GM12878 (cell line): ENCODE measurements at regions not wholly inside any gene's neighbourhood (a gene's known extent, or its start where the extent isn't known, plus 50 kb on each side); places are given as distances from the start of the nearest gene placed in this dataset.

Experiments
- ATAC-seq: fragments of 200-7000 bp; cut with Tn5 transposase; 3 replicates; pipeline ENCODE4 v1.9.1; 2020; ENCODE audit warnings: mild to moderate bottlenecking, moderate library complexity
- BruUV-seq: library from RNA; stranded (reverse); fragments of 400-500 nt; replicated peaks from 2 replicates; lab custom pipeline; 2021; lab: Mats Ljungman, UMichigan
- CTCF ChIA-PET: fragments of 300-600 bp; sonication (Branson Sonifier 250); formaldehyde crosslinking; extraction: SDS; loops from one replicate; lab custom pipeline; 2021; ENCODE audit warnings: inconsistent platforms; lab: Yijun Ruan, JAX
- POLR2A ChIA-PET: fragments of 350-600 bp; formaldehyde crosslinking; extraction: SDS; loops from one replicate; lab custom pipeline; 2021; ENCODE audit warnings: inconsistent platforms; lab: Charles Lee
- RAD21 ChIA-PET: fragments of 300-600 bp; sonication (Branson Sonifier 250); formaldehyde crosslinking; loops from one replicate; lab custom pipeline; 2023; ENCODE audit warnings: antibody characterized with exemption; ENCODE audit not compliant: unreplicated experiment; lab: Charles Lee
- SMC1A ChIA-PET: fragments of 300-600 bp; sonication (Branson Sonifier 250); formaldehyde crosslinking; loops from one replicate; lab custom pipeline; 2023; ENCODE audit not compliant: unreplicated experiment, uncharacterized antibody; lab: Charles Lee
- DNase-seq: peaks from one replicate; pipeline ENCODE4 v3.0.0-alpha.2; 2011; ENCODE audit warnings: low read depth, low spot score
- FAIRE-seq: peaks from 3 replicates; lab custom pipeline; 2011; peaks lifted over from hg19 to GRCh38; lab: Jason Lieb, UNC
- H2AFZ ChIP-seq: 2 replicates; pipeline ENCODE4 v1.6.0; 2011; ENCODE audit warnings: low read depth, low read length, control low read depth; ENCODE audit not compliant: control insufficient read depth
- H3K27ac ChIP-seq: 2 replicates; pipeline ENCODE4 v1.5.1; 2011; ENCODE audit warnings: control low read depth; ENCODE audit not compliant: control insufficient read depth, insufficient read depth
- H3K27me3 ChIP-seq, 2 experiments: replicated peaks in 1 of 2; 2 replicates each; pipeline versions ENCODE4 v1.6.0 to v1.6.1; 2011; ENCODE audit warnings: low read length in 1 of 2; ENCODE audit not compliant: control insufficient read depth in 2 of 2, insufficient read depth in 2 of 2
- H3K36me3 ChIP-seq, 2 experiments: 2 replicates each; pipeline ENCODE4 v1.5.1; 2011; ENCODE audit warnings: low read length in 1 of 2; ENCODE audit not compliant: control insufficient read depth in 2 of 2, insufficient read depth in 2 of 2
- H3K4me1 ChIP-seq: 2 replicates; pipeline ENCODE4 v1.6.1; 2011; ENCODE audit warnings: mild to moderate bottlenecking, low read length, moderate library complexity, mixed read lengths; ENCODE audit not compliant: control insufficient read depth, insufficient read depth
- H3K4me2 ChIP-seq: 2 replicates; pipeline ENCODE4 v1.6.0; 2011; ENCODE audit warnings: control low read depth; ENCODE audit not compliant: control insufficient read depth, insufficient read depth
- H3K4me3 ChIP-seq: fragments of 200-600 bp; sonication (generic); 2 replicates; pipeline ENCODE4 v1.5.1; 2016
- H3K79me2 ChIP-seq: 2 replicates; pipeline ENCODE4 v1.6.0; 2011; ENCODE audit warnings: low read length; ENCODE audit not compliant: control insufficient read depth, insufficient read depth
- H3K9ac ChIP-seq: 2 replicates; pipeline ENCODE4 v1.8.0; 2011; ENCODE audit warnings: low read length, control low read depth, mixed read lengths; ENCODE audit not compliant: control insufficient read depth, insufficient read depth
- H3K9me3 ChIP-seq: replicated peaks from 3 replicates; pipeline ENCODE4 v1.5.1; 2011; ENCODE audit warnings: mild to moderate bottlenecking, low read length; ENCODE audit not compliant: control insufficient read depth, insufficient read depth
- H4K20me1 ChIP-seq: 2 replicates; pipeline ENCODE4 v1.6.0; 2011; ENCODE audit not compliant: control insufficient read depth, insufficient read depth
- ASH2L ChIP-seq: fragments of 300-600, 200-600 bp; sonication (generic); IDR thresholded peaks from 2 replicates; pipeline ENCODE4 v1.6.1; 2017; ENCODE audit warnings: low read depth, mild to moderate bottlenecking, borderline replicate concordance
- BCL11A ChIP-seq: IDR thresholded peaks from 2 replicates; pipeline ENCODE4 v1.6.1; 2011; ENCODE audit warnings: low read depth, low read length
- CBFB ChIP-seq: IDR thresholded peaks from 2 replicates; pipeline ENCODE4 v1.6.1; 2016; ENCODE audit warnings: antibody characterized with exemption, low read depth
- CHD2 ChIP-seq: IDR thresholded peaks from 2 replicates; pipeline ENCODE4 v1.6.1; 2011; ENCODE audit warnings: low read depth, low read length, improper control_type of control experiment, borderline replicate concordance
- CHD4 ChIP-seq: fragments of 200-600 bp; sonication (generic); IDR thresholded peaks from 2 replicates; pipeline ENCODE4 v1.6.1; 2016; ENCODE audit warnings: mild to moderate bottlenecking
- E2F8 ChIP-seq: fragments of 450-650 bp; IDR thresholded peaks from 2 replicates; pipeline ENCODE4 v1.6.1; 2018; ENCODE audit warnings: mild to moderate bottlenecking, low read depth, moderate library complexity; ENCODE audit not compliant: partially characterized antibody
- FOS ChIP-seq: IDR thresholded peaks from 3 replicates; pipeline ENCODE4 v1.6.1; 2011; ENCODE audit warnings: borderline replicate concordance; ENCODE audit not compliant: insufficient read length; ENCODE audit errors: extremely low read depth
- MXI1 ChIP-seq: fragments of 150-350 bp; IDR thresholded peaks from 2 replicates; pipeline ENCODE4 v1.6.1; 2011; ENCODE audit warnings: low read depth, mild to moderate bottlenecking, inconsistent platforms, low read length, improper control_type of control experiment
- MYC ChIP-seq: IDR thresholded peaks from 2 replicates; pipeline ENCODE4 v1.6.1; 2011; ENCODE audit warnings: mild to moderate bottlenecking, low read length, moderate library complexity, inconsistent platforms; ENCODE audit not compliant: insufficient read depth, insufficient replicate concordance, insufficient read length, severe bottlenecking
- NR2C2 ChIP-seq: IDR thresholded peaks from 2 replicates; pipeline ENCODE4 v1.6.1; 2011; ENCODE audit warnings: borderline replicate concordance, low read depth; ENCODE audit not compliant: control insufficient read depth, insufficient read length
- RBBP5 ChIP-seq: fragments of 200-600 bp; sonication (generic); conservative IDR thresholded peaks from 2 replicates; pipeline ENCODE4 v1.6.1; 2016
- SMC3 ChIP-seq: IDR thresholded peaks from 2 replicates; pipeline ENCODE4 v1.6.1; 2011; ENCODE audit warnings: low read length, improper control_type of control experiment, borderline replicate concordance
- SRF ChIP-seq, 2 experiments: IDR thresholded peaks; 2 replicates each; pipeline ENCODE4 v1.6.1; 2011; ENCODE audit warnings: low read depth in 2 of 2, low read length in 2 of 2, mild to moderate bottlenecking in 1 of 2, moderate library complexity in 1 of 2
- SUZ12 ChIP-seq: fragments of 200-600 bp; sonication (generic); IDR thresholded peaks from one replicate; pipeline ENCODE4 v1.6.1; 2018; ENCODE audit warnings: antibody characterized with exemption, mild to moderate bottlenecking; ENCODE audit not compliant: unreplicated experiment
- TCF7 ChIP-seq: IDR thresholded peaks from 2 replicates; pipeline ENCODE4 v1.6.1; 2014; ENCODE audit warnings: antibody characterized with exemption, borderline replicate concordance
- ZBTB11 ChIP-seq: fragments of 450-650 bp; formaldehyde crosslinking; IDR thresholded peaks from 2 replicates; pipeline ENCODE4 v1.5.0; 2022; ENCODE audit warnings: mild to moderate bottlenecking, missing genetic modification characterization
- ZZZ3 ChIP-seq: IDR thresholded peaks from 2 replicates; pipeline ENCODE4 v1.6.1; 2011; ENCODE audit warnings: low read depth; ENCODE audit not compliant: control insufficient read depth, insufficient read length
- WGBS: methylation state at CpG from one replicate; pipeline ENCODE4 v1.1.6; 2016; ENCODE audit warnings: low lambda C conversion rate; ENCODE audit not compliant: insufficient replicate concordance, insufficient coverage; ENCODE audit errors: missing lambda C conversion rate; 5-methylcytosine and 5-hydroxymethylcytosine counted together
- in situ Hi-C: fragments of 300-500 bp; cut with MboI; formaldehyde crosslinking; loops from 9 replicates; pipeline ENCODE4 v1.14.3; 2018; ENCODE audit warnings: mixed read lengths
- intact Hi-C: fragments of 100-400 bp; cut with micrococcal nuclease; formaldehyde crosslinking; loops from one replicate; pipeline ENCODE4 v1.14.2; 2022; ENCODE audit not compliant: unreplicated experiment

- Histone ChIP-seq H3K4me1 (no peaks in the 10 kb centered on the region), H3K36me3 (no peaks in the 10 kb centered on the region), H3K9ac (no peak overlapping the region), H3K9me3 (no peaks in the 10 kb centered on the region), H3K4me3 (no peak overlapping the region), H2AFZ (no peak overlapping the region), H3K79me2 (no peaks in the 10 kb centered on the region), H4K20me1 (no peaks in the 10 kb centered on the region), H3K27ac (no peak overlapping the region), H3K27me3 (0 out of 4 replicates have a peak, but pooled peaks cover 0 to 4% of the 10 kb centered on the region in 2 experiments), H3K4me2 (no peak overlapping the region)
- POLR2A ChIA-PET, result no interaction called here
- BruUV-seq, result no TSS peak
- no peak for FAIRE-seq
- RAD21 ChIA-PET, result no interaction called here
- SMC1A ChIA-PET, result interaction anchor here (0.6 to 1.5 kb wide), 7 partner anchors 20 to 630 kb away, joined by 3 to 4 read pairs (median 3); no protein-coding TSS in a partner anchor
- DNase-seq, result no peak
- no peak for ATAC-seq
- intact Hi-C loops (no loop called here), in situ Hi-C loops (no loop called here)
- WGBS, result 61% methylated on average over 5 of the region's 5 CpGs
- TF ChIP-seq RBBP5 (no peak), E2F8 (no peak), ASH2L (no peak), ZZZ3 (no peak), TCF7 (no peak), SRF (IDR thresholded peaks at IDR 0.05; ENCODE audit: low read depth in 2 of 2, low read length in 2 of 2) (no peak), NR2C2 (no peak), BCL11A (no peak), CBFB (no peak), CHD2 (no peak), MXI1 (no peak), ZBTB11 (CRISPR knock-in tag) (no peak), CHD4 (no peak), MYC (no peak), FOS (no peak), SUZ12 (no peak), SMC3 (no peak)
- CTCF ChIA-PET, result interaction anchor here (1.4 to 2.0 kb wide), 5 partner anchors 12 to 195 kb away, joined by 3 to 7 read pairs (median 4); no protein-coding TSS in a partner anchor
These were observed 95.6 kb downstream of the ZNF281 start for GRCh38 chr1:200314085-200314750.
